ENCODE measurements at regions not wholly inside any gene's neighbourhood (a gene's known extent, or its start where the extent isn't known, plus 50 kb on each side); places are given as distances from the start of the nearest gene placed in this dataset.

DNA sequence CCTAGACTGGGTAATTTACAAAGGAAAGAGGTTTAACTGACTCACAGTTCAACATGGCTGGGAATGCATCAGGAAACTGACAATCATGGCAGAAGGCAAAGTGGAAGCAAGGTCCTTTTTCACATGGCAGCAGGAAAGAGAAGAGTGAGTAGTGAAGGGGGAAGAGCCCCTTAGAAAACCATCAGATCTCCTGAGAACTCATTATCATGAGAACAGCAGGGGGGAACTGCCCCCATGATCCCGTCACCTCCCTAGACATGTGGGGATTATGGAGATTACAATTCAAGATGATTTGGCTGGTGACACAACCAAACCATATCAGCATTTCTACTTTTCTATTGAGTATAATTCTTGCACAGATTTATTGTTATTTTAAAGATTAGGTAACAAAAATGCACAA is 822.1 kb upstream of the FLRT2 start:
- H3K36me3 Mint-ChIP-seq = no peaks in the 10 kb centered on the region
- TF ChIP-seq ZNF232 (CRISPR knock-in tag; IDR thresholded peaks at IDR 0.05) (no peak), FOXK1 (CRISPR knock-in tag; IDR thresholded peaks at IDR 0.05) (no peak), NFYB (CRISPR knock-in tag; conservative IDR thresholded peaks at IDR 0.05; ENCODE audit: low read depth) (no peak), ZNF423 (CRISPR knock-in tag; IDR thresholded peaks at IDR 0.05) (no peak), PRDM15 (CRISPR knock-in tag; IDR thresholded peaks at IDR 0.05) (no peak), ELF4 (CRISPR knock-in tag; IDR thresholded peaks at IDR 0.05; ENCODE audit: low read depth) (no peak)
- no peak overlapping the region for H3K27ac Mint-ChIP-seq
- ChIA-PET CTCF (no interaction called here), POLR2A (no interaction called here)
- DNase-seq (ENCODE audit: low spot score) = no peak
- no peaks in the 10 kb centered on the region for H3K27me3 Mint-ChIP-seq (ENCODE audit: low read depth)
- ATAC-seq = no peak
- peaks cover 4% of the 10 kb centered on the region; the same call in 1 of the 2 replicates for H3K9me3 Mint-ChIP-seq
- peaks cover 15% of the 10 kb centered on the region for H3K4me1 Mint-ChIP-seq
- no peak overlapping the region for H3K4me3 Mint-ChIP-seq

- CTCF ChIA-PET = no interaction called here
- H3K4me1 Mint-ChIP-seq = peaks cover 15% of the 10 kb centered on the region
Observed at GRCh38 chr14:84708865-84709264, 821.1 kb upstream of the FLRT2 start.

More at GRCh38 chr14:84708865-84709264, 821.1 kb upstream of the FLRT2 start:
- Mint-ChIP-seq H3K27ac (no peak overlapping the region), H3K4me3 (no peak overlapping the region), H3K36me3 (no peaks in the 10 kb centered on the region), H3K9me3 (peaks cover 4% of the 10 kb centered on the region; the same call in 1 of the 2 replicates), H3K27me3 (ENCODE audit: low read depth) (no peaks in the 10 kb centered on the region)
- no peak for DNase-seq (ENCODE audit: low spot score)
- no peak for ATAC-seq
- no peak for TF ChIP-seq TEAD1 (CRISPR knock-in tag; IDR thresholded peaks at IDR 0.05)
- no peak for TF ChIP-seq RORB (CRISPR knock-in tag; IDR thresholded peaks at IDR 0.05)
- TF ChIP-seq ESRRA (CRISPR knock-in tag; IDR thresholded peaks at IDR 0.05; ENCODE audit: borderline replicate concordance) = no peak
- no peak for TF ChIP-seq FOXP1 (CRISPR knock-in tag; IDR thresholded peaks at IDR 0.05; ENCODE audit: borderline replicate concordance)
- no peak for TF ChIP-seq GTF2I (CRISPR knock-in tag; conservative IDR thresholded peaks at IDR 0.05)
- TF ChIP-seq ZNF263 (CRISPR knock-in tag; IDR thresholded peaks at IDR 0.05; ENCODE audit: low read depth) = no peak
- TF ChIP-seq PRDM15 (CRISPR knock-in tag; IDR thresholded peaks at IDR 0.05) = no peak
- no peak for TF ChIP-seq AR (CRISPR knock-in tag; IDR thresholded peaks at IDR 0.05)
- no peak for TF ChIP-seq RELA (CRISPR knock-in tag; IDR thresholded peaks at IDR 0.05; ENCODE audit: borderline replicate concordance)
- TF ChIP-seq CBFB (CRISPR knock-in tag; IDR thresholded peaks at IDR 0.05; ENCODE audit: low read depth) = no peak
- no peak for TF ChIP-seq SMAD3 (CRISPR knock-in tag; IDR thresholded peaks at IDR 0.05; ENCODE audit: borderline replicate concordance)
- no peak for TF ChIP-seq ZNF232 (CRISPR knock-in tag; IDR thresholded peaks at IDR 0.05)
- TF ChIP-seq NR2C2 (CRISPR knock-in tag; IDR thresholded peaks at IDR 0.05) = no peak
- TF ChIP-seq NR3C1 (CRISPR knock-in tag; conservative IDR thresholded peaks at IDR 0.05; ENCODE audit: low read depth) = no peak
- TF ChIP-seq ZNF138 (CRISPR knock-in tag; conservative IDR thresholded peaks at IDR 0.05) = no peak
- POLR2A ChIA-PET = no interaction called here

Measured in WTC11 (cell line).